HG03103 (cell line): ENCODE measurements at regions not wholly inside any gene's neighbourhood (a gene's known extent, or its start where the extent isn't known, plus 50 kb on each side); places are given as distances from the start of the nearest gene placed in this dataset.
A peak's percentile ranks its signal among the peaks of the same experiment; 100 is the strongest.
"Not testable (repeated sequence)": the region's sequence is repeated elsewhere in the genome, so short reads cannot be mapped to it uniquely, and the experiment has no call there.

Experiments used
- ATAC-seq: cut with Tn5 transposase; IDR thresholded peaks from one replicate; pipeline ENCODE4 v1.9.1; 2021; ENCODE audit warnings: low read depth; ENCODE audit not compliant: unreplicated experiment

DNA sequence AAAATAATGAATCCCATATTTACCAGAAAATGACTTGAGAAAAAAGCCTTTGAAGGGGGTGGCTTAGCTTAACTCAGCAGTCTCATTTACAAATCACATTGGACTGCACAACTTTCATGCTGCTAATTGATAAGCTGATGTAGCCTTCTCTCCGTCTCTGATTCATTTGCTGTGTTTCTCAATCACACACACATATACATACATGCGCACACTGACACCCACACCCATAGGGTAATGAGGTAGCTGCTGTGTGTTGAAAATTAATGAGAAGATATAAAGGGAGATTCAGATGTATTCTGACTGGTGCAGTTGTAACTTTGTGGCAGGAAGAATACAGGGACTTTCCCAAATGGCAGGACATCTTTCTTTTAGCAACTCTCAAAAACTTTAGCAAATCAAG, 141.9 kb upstream of the GCFC2 start:
- ATAC-seq, result no peak

DNA sequence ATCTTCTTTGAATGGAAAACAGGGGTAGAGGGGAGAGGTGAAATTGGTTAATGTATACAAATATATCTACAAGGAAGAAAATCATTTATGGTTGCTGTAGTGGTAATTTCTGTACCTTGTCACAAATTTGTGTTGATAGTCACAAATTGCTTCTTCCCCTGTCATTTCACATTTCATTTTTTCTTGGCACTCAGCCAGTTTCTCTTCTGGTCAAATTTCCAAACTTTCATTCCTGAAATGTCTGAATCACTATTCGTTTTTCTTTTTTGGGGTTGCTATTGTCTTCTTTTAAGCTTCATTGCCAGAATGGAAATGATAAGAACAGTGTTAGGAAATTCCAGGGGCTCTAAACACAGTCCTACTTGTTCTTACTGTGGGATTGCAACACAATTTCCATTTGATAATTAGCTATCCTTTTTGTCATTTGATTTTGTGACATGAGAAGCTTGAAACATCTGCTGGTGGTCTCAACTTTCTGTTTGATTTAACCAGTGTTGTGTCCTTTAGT, 136.0 kb upstream of the GCFC2 start:
- ATAC-seq, result no peak

- no peak for ATAC-seq
These were observed 133.9 kb upstream of the GCFC2 start for GRCh38 chr2:75844651-75845050.

DNA sequence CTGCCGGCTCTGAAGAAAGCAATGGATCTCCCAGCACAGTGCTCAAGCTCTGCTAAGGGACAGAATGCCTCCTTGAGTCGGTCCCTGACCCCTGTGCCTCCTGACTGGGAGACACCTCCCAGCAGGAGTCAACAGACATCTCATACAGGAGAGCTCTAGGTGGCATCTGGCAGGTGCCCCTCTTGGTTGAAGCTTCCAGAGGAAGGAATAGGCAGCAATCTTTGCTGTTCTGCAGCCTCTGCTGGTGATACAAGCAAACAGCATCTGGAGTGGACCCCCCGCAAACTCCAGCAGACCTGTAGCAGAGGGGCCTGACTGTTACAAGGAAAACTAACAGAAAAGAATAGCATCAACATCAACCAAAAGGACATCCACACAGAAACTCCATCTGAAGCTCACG, 123.9 kb upstream of the GCFC2 start:
- ATAC-seq, result not testable (repeated sequence)

GRCh38 chr2:75833386-75833785, 122.7 kb upstream of the GCFC2 start:
- ATAC-seq, result no peak

DNA sequence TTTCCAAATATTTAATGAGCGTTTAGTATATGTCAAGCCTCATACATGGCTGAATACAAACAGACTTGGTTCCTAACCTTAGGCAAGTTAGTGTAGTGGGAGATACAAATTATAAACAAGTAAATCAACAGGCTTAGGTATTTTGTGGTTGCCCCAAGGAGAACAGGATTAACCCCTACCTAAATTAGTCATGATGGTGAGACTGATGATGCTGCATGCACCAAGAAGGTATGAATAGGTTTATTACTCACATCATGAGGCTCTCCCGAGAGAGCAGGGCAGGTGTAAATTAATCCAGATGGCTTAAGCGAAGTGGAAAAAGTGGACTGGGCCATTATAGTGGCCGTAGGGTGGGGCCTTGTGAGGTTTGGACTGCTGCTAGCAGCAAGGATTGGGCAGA, 118.1 kb upstream of the GCFC2 start:
- no peak for ATAC-seq

GRCh38 chr2:75823515-75823914, 112.8 kb upstream of the GCFC2 start:
- ATAC-seq, result not testable (repeated sequence)

DNA sequence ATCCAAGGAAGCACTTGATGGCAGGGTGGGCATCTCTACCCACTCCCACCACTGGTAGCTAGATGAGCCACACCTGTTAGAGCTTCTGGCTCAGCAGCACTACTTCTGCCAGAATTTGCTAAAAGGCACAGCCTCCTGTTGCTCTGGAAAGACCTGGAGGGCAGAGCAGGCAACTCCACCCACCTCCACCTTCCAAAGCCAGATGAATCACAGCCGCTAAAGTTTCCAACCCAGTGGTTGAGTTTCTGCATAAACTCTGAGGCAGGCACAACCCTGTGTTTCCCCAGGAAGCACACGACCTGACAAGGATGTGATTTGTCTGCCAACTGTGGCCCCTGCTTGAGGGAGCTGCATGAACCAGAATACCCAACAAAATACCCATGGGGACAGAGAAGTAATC, 111.6 kb upstream of the GCFC2 start:
- ATAC-seq, result no peak

GRCh38 chr2:75820693-75821092, 110.0 kb upstream of the GCFC2 start:
- ATAC-seq, result no peak

DNA sequence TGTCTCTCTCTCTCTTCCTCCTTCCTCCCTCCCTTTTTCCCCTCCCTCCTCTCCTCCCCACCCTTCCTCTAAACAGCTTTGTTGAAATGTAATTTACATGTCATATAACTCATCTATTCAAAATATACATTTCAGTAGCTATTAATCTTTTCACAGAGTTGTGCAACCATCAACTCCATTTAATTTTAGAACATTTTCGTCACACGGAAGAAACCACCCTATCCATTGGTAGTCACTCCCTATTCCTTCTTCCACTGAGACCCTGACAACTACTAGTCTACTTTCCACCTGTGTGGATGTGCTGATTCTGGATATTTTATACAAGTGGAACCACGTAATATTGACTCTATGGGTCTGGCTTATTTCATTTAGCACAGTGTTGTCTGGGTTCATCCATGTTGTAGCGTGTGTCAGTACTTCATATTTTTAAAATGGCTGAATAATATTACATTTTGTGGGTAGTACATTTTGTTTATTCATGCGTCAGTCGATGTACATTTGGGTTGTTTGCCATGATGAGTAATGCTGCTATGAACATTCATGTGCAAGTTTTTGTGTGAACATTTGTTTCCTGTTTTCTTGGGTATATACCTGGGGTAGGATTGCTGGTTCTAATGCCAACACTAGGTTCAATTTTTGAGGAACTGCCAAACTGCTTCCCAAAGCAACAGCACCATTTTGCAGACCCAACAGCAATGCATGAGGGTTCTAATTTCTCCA, 100.1 kb upstream of the GCFC2 start:
- ATAC-seq, result no peak

DNA sequence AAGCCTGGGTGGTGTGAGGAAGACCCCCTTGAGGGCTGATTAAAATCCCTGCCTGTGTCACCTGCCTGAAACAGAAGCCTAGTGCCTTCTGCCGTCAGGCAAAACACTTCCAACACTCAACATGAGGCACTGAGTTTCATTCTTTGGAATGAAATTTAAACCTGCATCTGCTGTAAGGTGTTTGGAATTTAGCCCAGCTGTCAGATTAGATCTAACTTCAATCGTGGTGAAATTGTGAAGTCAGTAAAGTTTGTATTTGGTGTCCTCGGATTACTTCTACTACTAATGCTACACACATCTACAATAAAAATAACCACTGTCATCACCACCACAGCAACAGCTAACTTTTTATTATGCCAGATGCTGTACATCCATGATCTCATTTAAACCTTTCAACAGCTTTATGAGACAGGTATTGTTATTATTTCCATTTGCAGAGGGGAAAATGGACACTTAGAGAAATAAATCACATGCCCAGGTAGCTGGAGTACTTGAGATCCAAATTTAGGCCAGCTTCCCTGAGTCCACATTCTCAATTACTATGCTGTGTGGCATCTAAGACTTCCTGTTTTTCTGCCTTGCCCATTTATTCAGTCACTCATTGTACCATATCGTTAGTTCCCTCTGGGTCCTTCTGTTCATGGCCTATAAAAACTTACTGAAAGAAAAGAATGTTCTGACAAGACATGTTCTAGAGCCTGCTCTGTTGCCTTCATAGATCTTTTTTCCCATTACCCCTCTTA, 98.2 kb upstream of the GCFC2 start:
- ATAC-seq, result no peak

- no peak for ATAC-seq
These were observed 97.3 kb upstream of the GCFC2 start for GRCh38 chr2:75807992-75808391.

DNA sequence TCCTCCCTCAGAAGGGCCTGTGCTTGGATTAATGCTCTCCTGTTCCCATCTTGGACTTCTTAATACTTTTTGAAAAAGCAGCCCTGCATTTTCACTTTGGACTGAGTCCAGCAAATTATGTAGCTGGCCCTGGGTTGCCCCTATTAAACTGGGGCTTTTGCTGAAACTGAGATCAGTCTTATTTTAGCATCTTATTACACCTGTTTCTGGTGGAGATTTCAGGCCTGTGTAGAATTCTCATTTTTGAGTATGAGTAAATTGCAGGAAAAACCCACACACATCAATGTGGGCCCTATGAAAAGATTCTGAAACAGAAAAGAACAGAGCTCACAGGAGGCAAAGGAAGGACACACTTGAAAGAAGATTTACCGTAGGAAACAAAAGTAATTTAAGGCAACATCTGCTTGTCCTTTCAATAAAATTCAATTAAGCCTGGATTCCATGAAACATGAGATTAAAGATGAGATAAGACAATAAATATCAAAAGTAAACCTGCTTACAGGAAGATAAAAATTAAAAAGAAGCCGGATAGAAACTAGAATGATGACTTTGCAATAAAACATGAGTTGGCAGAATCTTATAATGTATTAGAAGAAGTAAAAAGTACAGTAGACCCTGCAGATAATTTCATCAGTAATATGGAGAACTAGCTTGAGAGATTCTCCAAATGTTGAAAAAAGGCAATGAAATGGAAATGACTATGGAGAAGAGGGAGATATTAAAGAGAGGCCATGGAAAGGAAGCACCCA, 90.7 kb upstream of the GCFC2 start:
- ATAC-seq, result peak; percentile 36

DNA sequence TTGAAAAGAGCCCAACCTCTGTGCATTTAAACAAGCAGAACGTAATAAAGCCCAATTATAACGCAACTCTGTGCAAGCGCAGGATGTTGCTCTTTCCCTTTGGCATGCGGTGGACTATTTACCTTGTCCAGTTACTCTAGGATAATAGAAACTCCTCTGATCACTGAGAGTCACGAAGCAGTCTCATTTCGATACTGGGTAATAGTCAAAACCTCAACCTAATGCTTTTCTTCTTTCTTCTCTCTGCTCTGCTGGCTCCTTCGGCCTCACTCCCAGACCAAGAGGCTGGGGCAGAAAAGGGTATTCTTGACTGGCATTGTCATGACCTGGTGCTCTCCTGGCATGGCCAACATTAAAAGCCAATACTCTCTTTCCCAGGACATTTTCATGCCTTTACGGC, 89.7 kb upstream of the GCFC2 start:
- ATAC-seq, result peak; percentile 64

DNA sequence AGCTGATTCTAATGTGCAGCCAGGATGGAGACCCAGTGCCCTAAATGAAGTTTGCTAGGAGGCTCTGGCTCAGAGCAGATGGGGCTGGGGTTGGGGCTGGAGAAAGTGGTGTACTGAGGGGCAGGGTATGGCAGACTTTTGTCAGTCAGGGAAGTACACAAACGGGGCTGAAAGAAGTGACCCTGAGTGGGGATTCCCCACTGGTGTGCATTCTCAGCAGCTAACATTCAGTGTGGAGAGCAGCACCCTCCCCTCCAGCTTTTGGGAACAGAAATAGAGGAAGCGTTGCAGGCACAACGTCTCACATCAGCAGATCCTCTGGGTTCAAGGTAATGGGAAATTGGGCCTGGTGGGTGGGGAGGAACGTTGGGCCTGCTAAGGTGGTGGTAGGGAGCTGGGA, 89.1 kb upstream of the GCFC2 start:
- peak; percentile 31 for ATAC-seq

GRCh38 chr2:75798569-75798968, 87.9 kb upstream of the GCFC2 start:
- no peak for ATAC-seq

GRCh38 chr2:75792996-75793395, 82.3 kb upstream of the GCFC2 start:
- no peak for ATAC-seq

DNA sequence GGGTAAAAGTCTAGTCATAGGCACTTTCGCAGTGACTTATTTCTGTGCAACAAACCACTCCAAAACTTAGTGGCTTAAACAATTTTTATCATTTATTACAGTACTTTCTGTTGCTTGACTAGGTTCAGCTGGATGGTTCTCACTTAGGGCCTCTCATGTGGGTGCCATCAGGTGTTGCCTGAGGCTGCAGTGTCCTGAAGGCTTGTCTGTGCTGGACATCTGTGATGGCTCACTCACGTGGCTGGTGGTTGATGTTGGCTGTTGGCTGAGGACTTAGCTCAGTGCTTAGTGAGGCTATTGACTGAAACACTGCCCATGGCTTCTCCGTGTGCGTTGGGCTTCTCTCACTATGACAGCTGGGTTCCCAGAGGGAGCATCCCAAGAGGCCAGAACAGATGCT, 81.4 kb upstream of the GCFC2 start:
- no peak for ATAC-seq

- no peak for ATAC-seq
These were observed 80.2 kb upstream of the GCFC2 start for GRCh38 chr2:75790814-75791467.

DNA sequence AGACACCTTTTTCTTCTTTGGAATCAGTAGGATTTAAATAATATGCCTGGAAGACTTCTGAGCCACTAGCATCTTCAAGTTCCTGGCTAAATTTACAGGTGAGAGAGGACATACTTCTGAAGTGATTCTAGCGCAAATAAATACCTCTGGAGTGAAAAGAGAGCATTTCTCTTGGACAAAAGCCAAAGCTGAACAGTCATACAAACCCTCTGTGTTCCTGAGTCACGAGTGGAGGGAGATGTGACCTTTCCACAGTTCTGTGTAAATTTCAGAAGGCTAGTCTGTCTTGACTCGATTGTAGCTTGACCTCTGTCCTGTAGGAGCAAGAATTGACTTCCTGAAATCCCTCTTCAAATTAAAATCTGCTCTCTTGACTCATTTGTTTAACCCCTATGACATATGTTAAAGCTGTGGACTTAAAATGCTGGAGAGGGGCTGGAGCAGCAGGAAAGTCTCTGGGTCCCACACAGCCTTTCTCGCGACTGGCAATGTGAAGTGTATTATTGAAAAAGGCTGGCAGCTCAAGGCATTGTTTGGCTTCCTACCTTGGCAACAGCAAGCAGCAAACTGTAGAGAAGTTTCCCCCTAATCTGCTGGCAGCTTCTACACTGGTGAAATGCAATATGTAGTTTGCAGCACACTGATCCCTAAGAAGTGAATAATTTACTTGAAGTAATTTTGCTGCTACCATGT, 79.6 kb upstream of the GCFC2 start:
- no peak for ATAC-seq
